Right kidney (tissue), 1 donor: ENCODE measurements at regions not wholly inside any gene's neighbourhood (a gene's known extent, or its start where the extent isn't known, plus 50 kb on each side); places are given as distances from the start of the nearest gene placed in this dataset.

Source experiments
- DNase-seq: peaks from one replicate; pipeline ENCODE4 v3.0.0-alpha.2; 2016

DNA sequence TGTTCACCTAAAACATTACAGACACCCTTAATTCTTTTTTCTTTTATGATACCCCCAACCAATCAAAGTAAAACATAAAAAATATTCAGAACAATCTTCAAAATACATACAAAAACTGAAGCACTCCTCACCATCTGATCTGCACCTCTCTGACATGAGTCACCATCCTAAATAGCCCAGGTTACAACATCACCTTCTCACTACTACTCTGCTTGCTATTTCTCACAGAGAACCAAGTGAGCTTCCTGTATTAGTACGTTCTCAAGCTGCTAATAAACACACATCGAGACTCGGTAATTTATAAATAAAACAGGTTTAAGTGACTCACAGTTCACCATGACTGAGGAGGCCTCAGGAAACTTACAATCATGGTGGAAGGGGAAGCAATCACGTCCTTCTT is 183.5 kb downstream of the CBLN2 start:
- DNase-seq = no peak

DNA sequence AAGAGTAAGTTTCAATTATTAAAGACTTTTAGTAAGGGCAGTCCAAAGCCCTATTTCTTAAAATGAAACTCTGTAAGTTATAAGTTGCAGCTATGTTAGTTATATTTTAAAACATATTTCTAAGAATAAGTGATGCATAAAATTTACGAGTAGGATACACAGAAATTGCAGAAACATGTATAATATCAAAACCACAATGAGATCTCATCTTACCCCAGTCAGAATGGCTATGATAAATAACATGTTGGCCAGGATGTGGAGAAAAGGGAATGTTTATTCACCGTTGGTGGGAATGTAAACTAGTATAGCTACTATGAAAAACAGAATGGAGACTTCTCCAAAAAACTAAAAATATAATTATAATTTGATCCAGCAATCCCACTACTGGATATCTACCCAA is 201.2 kb downstream of the CBLN2 start:
- DNase-seq = no peak

DNA sequence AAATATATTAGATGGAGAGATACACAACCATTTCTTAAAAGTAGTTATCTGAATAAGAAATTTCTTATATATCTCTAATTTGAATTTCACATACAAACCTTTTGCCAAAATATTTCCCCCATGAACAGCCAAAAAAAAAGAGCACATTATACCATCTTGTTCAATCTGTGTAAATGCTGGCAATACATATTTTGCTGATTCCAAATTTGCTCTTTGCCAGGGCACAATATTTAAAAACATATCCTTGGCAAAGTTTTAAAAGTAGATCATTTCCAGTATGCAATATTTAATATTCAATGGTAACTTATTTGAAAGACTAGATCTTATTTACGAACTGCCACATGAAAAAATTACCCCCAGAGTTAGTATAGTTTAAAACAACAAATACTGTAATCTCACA is 204.2 kb downstream of the CBLN2 start:
- DNase-seq = no peak

DNA sequence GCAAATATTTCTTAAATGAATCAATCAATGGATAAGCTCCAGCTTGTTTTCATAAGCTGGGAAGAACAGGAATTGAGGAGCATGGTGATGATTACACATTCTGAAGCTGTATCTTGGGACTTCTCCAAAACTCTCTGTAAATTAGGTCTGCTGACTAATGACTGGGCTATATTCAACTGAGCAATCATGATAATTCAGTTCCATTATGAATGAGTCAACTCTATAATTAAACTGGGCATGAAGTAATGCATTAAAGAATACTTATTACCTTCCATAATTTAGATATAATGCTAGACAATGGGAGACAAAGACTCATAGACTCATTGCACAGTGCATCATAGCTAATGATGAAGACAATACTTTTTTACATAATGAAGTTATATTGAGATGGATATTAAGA is 207.4 kb downstream of the CBLN2 start:
- DNase-seq = no peak

DNA sequence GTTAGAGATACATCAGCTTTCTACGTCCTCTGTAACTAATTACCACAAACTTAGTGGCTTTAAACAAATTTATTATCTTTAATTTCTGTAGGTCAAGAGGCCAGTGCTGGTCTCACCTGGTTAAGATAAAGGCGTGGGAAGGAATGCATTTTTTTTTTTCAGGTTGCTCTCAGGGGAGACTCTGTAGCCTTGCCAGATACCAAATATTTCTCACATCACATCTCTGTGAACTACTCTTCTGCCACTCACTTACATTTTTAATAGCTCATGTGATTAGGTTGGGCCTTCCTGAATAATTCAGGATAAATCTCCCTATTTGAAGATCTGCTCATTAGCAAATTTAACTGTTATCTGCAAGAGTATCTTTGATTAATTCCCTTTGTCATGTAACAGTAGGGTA is 214.6 kb downstream of the CBLN2 start:
- no peak for DNase-seq

DNA sequence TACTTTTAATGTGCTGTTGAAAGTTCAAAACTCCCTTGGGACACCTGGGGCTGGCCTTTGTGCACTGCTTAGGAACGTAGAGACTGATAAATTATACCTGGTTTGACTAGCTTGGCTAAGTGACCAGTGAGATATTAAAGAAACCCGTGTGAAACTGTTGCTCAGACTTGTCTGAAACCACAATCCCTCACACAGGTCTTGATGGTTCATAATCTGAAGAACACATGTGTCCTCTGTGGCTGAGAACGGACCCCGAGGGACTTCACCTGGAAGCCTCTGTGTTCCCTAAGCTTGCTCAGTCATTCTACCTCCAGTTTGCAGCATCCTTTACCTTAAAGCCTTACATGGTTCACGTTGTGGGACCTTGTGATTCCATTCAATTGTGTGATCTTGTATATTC is 218.8 kb downstream of the CBLN2 start:
- DNase-seq = no peak

DNA sequence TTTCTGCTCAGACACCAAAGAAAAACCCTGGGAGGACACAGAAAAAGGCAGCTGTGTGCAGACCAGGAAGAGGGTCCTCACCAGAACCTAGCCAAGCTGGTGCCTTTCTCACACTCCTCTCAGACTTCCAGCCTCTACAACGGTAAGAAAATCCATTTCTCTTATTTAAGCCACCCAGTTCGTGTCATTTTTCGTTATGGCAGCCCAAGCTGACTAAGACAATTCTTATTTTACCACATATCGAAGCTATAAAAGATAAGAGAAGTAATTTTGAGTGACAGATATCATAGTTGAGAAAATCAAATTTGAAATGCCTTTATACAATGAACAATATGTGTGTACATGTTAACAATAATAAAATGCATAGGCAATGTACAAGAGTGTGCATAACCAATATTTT is 219.5 kb downstream of the CBLN2 start:
- DNase-seq = no peak

DNA sequence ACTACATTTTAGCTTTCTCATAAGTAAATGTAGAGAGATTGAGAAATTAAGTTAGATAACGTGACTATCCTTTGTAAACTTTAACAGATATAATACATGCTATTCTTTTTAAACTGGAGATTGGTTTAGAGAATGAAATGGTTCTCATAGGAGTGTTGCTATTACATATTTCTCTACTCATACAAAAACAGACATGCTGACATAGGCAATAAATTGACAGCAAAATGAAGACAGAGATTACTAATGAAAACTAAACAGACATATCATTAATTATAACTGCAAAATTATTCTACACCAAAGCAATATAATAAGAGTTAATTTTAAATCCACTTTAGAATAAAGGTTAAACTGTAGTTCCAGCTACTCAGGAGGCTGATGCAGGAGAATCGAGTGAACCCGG is 227.6 kb downstream of the CBLN2 start:
- no peak for DNase-seq

DNA sequence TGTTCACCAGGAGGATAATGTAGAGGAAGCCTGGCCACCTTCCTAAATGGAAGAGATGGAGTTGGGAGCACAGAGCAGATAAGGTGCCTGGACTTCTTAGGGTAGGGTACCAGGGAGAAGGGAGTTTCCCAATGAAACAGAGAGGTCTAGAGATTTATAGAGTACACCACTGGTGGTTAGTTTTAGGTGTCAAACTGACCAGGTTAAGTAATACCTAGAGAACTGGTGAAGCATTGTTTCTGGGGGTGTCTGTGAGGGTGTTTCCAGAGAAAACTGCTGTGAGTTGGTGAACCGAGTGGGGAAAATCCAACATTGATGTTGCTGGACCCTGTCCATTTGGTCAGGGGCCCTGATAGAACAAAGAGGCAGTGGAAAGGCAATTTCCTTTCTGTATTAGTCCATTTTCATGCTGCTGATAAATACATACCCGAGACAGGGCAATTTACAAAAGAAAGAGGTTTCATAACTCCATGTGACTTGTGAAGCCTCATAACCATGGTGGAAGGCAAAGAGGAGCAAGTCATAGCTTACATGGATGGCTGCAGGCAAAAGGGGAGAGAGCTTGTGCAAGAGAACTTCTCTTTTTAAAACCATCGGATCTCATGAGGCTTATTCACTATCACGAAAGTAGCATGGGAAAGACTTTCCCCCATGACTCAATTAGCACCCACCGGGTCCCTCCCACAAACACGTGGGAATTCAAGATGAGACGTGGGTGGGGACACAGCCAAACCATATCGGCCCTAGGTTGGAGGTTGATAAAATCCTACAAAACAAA is 260.8 kb downstream of the CBLN2 start:
- no peak for DNase-seq

DNA sequence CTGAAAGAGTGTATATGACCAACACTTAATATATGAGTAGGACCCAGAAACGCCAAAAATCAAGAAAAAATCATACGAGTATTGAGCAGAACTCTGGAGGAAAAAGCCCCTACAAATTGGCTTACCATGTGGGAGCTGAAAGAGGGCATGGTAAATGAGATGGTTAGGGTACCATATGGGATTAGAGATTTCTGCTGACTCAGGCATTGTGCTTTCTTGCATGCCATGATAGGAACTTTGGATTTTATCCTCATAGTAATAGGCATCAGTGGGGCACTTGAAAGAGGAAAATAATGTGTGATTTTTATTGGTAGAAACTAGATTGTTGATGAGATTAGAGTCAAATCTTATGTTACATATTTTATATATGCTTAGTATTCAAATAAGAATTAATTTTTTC is 271.1 kb downstream of the CBLN2 start:
- no peak for DNase-seq

DNA sequence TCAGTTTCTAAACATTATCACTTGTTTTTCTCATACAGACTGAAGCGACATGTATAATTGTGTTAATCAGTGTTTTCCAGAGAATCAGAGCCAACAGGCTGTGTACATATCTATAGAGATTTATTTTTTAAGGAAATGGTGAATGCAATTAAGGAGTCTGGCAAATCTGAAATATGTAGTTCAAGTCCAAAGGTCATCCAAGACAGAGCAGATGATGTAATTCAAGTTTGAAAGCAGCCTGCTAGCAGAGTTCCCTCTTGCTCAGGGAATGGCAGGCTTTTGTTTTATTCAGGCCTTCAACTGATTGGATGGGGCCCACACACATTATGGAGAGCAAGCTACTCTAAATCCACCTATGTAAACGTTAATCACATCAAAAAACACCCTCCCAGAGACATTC is 282.6 kb downstream of the CBLN2 start:
- no peak for DNase-seq

DNA sequence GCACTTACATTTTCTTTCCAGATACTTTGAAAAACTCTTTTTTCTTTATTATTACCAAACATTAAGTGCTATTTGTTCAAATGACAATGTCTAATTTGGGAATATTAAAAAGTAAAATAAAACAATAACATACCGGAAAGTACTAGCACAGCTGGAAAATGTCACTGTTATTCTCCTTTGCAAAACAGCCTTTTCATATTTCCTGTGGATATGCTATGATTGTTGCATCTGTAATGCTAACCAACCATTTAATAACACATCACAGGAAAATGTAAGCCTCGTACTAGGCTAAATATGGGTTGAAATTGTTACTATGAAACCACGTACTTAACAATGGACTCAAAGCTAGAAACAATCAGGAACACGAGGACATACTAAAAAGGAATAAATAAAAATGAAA is 298.1 kb downstream of the CBLN2 start:
- DNase-seq = no peak

DNA sequence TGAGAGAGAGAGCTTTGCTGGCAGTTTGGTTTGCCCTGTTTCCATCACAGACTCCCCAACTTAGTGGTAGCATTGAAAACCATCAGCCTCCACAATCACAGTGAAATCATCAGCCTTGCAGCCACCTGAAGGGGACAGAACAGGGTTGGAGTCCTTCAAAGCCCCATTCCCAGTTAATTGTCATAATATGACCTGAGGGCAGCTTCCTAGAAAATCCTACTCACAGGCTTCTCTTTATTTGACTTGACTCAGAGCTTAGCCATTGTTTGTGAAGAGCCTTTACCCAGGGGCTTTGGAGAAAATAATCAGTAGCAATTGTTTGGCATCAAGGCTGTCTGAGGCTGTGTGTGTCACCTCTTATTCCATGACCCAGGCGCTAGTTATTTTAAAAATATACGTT is 308.7 kb downstream of the CBLN2 start:
- no peak for DNase-seq

DNA sequence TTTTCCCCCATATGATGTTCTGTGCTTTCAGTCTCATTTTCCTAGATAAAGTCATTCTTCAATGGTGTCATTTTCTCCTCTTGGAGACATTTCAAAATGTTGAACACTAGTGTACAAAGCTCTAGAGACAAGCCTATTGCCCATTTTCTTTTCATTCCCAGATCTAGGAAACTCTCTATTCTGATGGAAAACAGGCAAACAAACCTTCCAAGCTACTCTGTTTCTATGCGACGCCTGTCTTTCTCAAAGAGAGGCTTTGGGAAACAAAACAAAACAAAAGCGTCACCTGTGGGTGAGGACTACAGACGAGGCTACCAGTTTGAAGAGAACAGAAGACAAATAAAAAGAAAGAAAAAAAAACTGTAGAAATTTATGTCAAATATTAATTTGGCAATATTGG is 311.0 kb downstream of the CBLN2 start:
- no peak for DNase-seq

DNA sequence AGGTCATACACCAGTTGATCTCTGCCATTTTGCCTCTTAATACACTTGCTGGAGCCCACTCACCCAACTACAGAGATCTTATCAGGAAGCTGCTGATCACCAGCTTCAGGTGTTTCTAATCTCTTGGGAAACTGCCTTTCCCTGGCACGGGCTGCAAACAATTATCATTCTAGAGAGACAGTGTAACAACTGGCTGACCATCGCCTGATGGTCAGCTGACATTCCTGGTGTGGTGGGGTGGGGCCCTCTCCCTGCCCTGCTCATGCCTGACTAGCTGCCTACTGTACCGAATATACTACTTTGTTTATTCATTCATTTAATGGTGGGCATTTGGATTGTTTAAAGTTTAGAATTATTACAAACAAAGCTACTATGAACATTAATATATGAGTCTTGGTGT is 311.5 kb downstream of the CBLN2 start:
- DNase-seq = no peak

DNA sequence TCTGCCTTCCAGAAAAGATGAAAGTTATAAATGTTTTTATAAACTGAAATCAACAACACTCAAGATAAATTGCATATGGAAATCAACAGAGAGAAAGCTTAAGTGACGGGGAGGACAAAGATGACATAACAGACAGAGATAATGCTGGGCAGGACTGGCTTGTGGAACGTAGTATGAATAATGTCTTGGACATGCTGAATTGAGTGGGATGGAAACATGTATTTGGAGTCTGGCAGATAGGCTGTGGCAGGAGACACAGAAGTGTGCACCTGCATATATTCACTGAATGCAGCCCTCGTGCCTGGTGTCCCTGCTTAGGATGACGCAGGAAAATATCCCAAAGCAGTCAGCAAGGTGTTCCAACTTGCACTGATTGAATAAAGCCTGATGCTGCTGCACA is 318.2 kb downstream of the CBLN2 start:
- DNase-seq = no peak

DNA sequence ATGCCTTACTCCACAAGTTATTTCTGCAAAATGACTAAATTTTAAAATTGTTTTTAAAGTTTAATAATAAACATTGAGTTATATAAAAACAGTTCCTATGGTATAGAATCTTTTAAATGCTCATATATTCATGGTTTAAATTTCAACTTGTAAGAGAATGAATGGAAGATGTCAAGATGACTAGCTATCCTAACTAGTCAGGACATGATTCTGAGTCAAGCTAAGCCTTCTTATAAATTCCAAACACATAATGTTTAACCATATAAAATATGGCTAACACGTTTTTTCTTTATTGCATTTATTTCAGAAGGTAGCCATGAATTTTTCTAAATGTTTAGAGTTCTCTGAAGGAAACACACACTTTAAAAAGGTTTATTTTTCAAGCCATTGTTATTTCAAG is 320.4 kb downstream of the CBLN2 start:
- no peak for DNase-seq

DNA sequence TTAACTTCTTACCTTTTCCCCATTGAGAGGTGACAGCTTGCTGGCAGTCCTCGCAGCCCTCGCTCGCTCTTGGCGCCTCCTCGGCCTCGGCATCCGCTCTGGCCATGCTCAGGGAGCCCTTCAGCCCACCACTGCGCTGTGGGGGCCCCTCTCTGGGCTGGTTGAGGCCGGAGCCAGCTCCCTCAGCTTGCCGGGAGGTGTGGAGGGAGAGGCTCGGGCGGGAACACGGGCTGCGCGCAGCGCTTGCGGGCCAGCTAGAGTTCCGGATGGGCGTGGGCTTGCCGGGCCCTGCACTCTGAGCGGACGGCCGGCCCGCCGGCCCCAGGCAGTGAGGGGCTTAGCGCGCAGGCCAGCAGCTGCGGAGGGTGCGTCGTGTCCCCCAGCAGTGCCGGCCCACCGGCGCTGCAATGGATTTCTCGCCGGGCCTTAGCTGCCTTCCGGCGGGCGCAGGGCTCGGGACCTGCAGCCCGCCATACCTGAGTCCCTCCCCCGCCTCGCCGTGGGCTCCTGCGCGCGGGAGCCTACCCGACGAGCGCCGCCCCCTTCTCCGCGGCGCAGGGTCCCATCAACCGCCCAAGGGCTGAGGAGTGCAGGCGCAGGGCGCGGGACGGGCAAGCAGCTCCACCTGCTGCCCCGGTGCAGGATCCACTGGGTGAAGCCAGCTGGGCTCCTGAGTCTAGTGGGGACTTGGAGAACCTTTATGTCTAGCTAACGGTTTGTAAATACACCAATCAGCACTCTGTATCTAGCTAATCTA is 335.0 kb downstream of the CBLN2 start:
- DNase-seq = no peak

DNA sequence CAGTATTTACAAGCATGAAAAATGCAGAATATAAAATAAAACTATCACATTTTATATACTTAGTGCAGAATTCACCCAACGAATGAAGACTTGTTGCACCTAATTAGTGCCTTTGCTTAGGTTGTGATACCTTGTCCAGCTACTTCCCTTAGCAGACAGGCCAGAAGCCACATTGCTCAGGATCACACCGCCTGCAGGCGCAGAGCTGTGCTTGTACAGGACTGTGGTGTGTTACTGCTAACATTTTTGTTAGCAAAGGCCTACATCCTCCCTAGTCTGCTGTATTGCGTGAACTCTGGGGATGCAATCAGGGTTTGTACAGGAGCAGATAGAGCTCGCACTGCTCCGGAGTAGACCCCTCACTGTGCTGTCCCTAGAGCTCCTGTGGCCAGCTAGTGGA is 336.9 kb downstream of the CBLN2 start:
- DNase-seq = no peak

DNA sequence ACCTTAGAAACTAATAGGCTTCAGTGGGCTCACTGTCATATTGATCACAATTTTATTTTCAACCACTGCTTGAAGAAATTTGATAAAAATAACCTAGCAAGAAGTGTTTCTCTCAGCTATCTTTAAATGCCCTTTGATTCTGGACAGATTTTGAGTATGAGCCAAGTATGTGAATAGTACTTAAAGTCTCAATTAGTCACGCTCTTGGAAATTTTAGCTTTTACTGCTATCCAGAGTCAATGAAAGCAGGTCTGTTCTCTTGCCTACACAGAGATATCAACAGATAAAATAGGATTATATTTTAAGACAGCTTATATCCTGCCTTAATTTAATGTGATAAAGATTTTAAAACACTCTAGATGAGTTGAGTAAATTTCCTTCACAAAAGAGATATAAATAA is 337.3 kb downstream of the CBLN2 start:
- no peak for DNase-seq

DNA sequence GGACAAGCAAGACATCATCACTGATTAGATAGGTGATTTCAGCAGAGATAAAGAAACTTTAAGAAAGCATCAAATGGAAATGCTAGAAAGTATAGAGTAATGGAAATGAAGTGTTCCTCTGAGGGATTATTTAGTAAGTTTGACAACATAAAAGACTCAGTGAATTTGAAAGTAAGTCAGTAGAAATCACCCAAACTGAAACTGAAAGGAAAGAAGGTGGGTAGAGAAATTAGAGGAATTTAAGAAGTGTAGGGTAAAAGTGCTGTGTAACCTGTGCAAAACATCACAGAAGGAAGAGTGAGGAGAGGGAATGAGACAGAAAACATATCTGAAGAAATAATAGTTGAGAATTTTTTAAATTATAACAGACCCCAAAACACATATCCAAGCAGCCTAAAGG is 343.1 kb downstream of the CBLN2 start:
- no peak for DNase-seq

DNA sequence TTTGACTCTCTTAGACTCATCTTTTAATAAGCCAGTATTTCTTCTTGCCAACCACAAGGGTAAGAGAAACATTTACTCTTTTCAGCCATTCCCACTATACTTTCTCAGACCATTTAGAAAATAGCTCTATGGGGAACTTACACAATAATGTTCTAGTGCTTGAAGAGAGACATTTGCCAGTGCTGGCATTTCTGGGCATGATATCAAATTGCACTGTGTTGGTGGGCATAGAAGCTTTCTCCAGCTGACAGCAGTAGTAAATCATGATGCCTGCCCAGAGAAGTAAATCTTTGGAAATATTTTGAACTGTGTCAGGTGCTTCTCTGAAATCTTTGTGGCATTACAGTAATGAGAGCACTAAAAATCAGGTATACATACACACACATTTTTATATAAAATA is 346.6 kb downstream of the CBLN2 start:
- no peak for DNase-seq

DNA sequence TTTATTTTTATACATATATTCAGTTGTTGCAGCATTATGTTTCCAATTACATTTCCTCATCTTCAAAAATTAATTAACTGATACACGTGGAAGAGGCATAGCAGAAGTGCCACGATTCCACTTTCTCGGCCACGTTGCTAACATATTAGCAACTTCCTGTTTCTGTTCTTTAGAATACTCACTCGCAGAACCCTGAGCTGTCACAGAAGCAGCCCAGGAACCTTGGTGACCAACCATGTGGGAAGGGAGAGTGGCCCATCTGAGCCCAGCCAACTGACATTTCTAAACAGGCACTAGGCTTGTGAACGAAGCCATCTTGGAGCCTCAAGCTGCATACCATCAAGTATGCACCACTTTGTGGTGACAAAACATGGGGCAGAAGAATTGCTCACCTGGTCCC is 350.1 kb downstream of the CBLN2 start:
- no peak for DNase-seq

DNA sequence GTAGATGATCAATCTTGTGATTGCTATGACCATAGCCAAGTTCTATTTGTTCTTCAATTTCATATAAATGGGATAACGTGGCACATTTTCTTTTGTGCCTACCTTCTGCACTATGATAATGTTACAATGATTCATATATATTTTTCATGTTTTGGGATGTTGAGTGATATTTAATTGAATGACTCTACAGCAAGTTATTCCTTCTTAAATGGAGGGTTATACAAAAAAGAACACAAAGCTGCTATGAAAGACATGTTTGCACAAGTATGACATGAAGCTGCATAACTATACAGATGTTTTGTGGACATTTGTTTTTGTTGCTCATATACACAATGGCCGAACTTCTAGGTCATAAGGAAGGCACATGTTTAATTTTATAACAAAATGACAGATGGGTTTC is 356.2 kb downstream of the CBLN2 start:
- no peak for DNase-seq
